8988T (cell line): ENCODE measurements at regions not wholly inside any gene's neighbourhood (a gene's known extent, or its start where the extent isn't known, plus 50 kb on each side); places are given as distances from the start of the nearest gene placed in this dataset.
A peak's percentile ranks its signal among the peaks of the same experiment; 100 is the strongest.
"Not testable (repeated sequence)": the region's sequence is repeated elsewhere in the genome, so short reads cannot be mapped to it uniquely, and the experiment has no call there.

Experiments used
- DNase-seq: peaks from one replicate; pipeline ENCODE4 v3.0.0; 2011

GRCh38 chr18:11458447-11458846 is 150.9 kb upstream of the SLC35G4 start:
- DNase-seq: no peak

GRCh38 chr18:11457853-11458252 is 151.5 kb upstream of the SLC35G4 start:
- not testable (repeated sequence) for DNase-seq

- no peak for DNase-seq
Observed at GRCh38 chr18:11454040-11454439, 155.4 kb upstream of the SLC35G4 start.

GRCh38 chr18:11444169-11444568 is 165.2 kb upstream of the SLC35G4 start:
- DNase-seq: not testable (repeated sequence)

- no peak for DNase-seq
Observed at GRCh38 chr18:11437046-11437445, 172.3 kb upstream of the SLC35G4 start.

- no peak for DNase-seq
Observed at GRCh38 chr18:11432360-11432811, 177.0 kb upstream of the SLC35G4 start.

DNA sequence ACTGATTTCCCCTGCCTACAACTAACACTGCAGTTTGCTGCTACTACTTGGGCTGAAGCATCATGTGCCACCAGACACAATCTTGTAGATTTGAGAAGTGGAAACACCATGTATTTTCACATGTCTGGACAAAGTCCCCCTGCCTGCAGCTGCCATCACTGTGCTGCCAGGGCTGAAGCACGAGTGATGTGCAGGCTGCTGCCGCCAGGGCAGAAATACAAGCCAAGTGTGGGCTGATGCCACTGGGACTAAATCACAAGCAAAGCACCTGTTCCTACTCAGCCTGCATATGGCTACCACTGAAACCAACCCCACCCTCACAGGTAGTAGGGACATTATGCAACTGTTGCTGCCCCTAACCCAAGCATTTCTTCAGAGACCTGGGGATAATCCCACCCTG is 179.5 kb upstream of the SLC35G4 start:
- DNase-seq: no peak

GRCh38 chr18:11425211-11425610 is 184.2 kb upstream of the SLC35G4 start:
- DNase-seq: no peak

- DNase-seq: no peak
Observed at GRCh38 chr18:11419338-11419737, 190.1 kb upstream of the SLC35G4 start.

DNA sequence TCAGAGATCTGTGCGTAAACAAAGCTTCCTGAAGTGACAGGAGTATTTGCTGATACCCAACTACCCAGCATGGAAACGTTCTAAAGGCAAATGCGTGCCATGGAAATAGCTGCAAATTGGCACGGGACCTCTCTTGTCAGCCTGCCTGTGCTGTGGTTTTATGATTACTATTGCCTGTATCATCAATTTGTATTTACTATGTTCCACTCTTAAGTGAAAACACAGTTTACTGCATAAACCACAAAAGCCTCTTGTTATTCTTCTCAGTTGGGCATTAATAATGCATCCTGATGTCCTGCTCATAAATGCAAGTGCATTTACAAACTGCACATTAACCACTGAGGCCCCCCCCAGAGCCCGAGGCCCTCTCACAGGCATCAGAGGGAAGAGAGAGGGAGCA is 196.6 kb upstream of the SLC35G4 start:
- DNase-seq: no peak

- DNase-seq: no peak
Observed at GRCh38 chr18:11411048-11411447, 198.3 kb upstream of the SLC35G4 start.

- no peak for DNase-seq
Observed at GRCh38 chr18:11408555-11409065, 200.8 kb upstream of the SLC35G4 start.

GRCh38 chr18:11407940-11408339 is 201.5 kb upstream of the SLC35G4 start:
- DNase-seq: no peak

- DNase-seq: no peak
Observed at GRCh38 chr18:11405804-11406203, 203.6 kb upstream of the SLC35G4 start.

- no peak for DNase-seq
Observed at GRCh38 chr18:11400703-11401102, 208.7 kb upstream of the SLC35G4 start.

DNA sequence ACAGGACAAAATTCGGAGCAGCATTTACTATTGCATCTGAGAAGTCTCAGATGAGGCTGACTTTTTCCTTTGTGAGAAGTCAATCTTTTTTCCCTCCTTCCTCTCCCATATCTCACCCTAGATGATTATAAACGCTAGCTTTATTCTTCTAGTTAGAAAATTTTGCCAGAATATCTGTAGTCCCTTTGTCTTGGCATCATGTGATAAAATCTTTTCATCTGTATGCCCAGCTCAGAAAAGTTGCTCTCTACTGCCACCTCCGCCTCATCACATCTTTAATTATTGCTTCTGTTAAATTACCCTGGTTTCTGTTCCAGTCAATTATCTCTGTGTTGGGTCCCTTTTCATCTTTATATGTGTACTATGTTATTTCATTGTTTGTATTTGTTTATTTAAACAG is 210.8 kb upstream of the SLC35G4 start:
- no peak for DNase-seq

DNA sequence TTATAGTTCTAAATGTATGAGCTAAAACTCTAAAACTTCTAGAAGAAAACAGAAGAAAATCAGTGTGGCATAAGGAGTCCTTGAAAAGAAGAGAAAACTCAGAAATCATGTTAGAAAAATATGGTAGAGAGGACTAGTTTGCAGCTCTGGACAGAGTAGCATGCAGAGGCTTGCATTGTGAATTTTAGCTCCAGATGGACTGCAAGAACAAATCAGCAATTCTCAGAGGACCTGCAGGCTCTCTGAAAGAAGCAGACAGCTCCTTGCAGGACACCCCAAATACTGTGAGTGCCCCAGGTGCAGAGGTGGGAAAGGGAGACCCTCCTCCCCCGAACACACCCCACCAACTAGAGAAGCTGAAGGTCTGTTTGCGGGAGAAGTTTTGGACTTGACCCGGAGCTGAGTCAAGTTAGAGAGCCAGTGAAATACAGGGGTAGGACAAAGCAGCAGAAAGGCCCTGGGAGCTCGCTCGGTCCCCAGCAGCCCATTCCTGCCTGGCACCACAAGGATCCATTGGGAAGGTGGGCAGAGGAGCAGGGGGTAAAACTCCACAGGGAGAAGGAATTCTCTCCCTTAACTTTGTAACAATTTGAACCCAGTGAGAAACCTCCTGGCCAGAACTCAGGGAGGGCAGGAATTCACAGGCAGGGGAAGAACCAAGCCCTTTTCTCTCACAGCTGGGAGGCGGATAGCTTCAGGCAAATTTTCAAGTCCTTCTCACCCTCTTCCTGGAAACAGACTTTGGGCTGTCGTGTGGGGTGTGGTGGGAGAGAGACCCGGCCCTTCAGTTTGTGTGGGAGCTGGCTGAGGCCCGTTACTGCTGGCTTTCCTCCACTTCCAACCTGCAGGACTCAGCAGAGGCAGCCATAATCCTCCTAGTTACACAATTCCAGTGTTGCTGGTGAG is 216.2 kb upstream of the SLC35G4 start:
- DNase-seq: no peak

DNA sequence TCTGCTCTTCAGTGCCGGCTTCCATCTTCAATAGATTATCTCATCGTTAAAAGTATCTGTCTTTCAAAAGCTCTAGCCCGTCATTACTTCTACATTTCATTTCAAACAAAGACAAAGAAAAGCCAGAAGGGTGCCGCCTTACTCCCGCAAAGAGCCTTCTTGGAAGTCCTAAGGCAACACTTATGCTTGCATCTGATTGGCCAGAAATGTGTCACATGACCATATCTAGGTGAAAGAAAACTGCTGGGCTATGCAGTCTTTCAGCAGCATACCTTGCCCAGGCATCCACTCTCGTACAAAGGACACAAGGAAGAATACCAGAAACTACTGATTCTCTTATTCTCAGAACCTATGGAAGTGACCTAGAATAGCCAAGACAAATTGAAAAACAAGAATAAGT is 217.1 kb upstream of the SLC35G4 start:
- DNase-seq: no peak

GRCh38 chr18:11391661-11392060 is 217.7 kb upstream of the SLC35G4 start:
- no peak for DNase-seq

GRCh38 chr18:11388755-11389680 is 220.4 kb upstream of the SLC35G4 start:
- no peak for DNase-seq

DNA sequence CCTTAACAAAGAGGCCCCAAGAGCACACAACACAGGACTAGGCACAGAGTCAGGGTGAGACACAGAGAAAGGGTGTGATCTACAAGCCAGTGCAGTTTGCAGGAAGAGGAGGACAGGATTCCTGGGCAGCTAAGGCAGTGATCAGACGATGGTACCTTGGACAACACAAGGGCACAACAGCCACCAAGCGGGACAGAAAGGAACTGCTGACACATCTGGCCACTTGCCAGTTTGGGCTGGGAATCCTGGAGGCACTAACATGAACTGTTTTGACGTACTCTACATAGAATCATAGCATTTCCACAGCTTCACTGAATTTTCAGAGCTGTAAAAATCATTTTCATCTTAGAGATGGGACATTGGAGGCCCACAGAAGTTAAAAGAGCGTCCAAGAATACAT is 221.5 kb upstream of the SLC35G4 start:
- peak; percentile 30 for DNase-seq

GRCh38 chr18:11383381-11383780 is 226.0 kb upstream of the SLC35G4 start:
- DNase-seq: no peak

GRCh38 chr18:11380968-11381367 is 228.4 kb upstream of the SLC35G4 start:
- DNase-seq: no peak
